ENCODE measurements at regions not wholly inside any gene's neighbourhood (a gene's known extent, or its start where the extent isn't known, plus 50 kb on each side); places are given as distances from the start of the nearest gene placed in this dataset.
"Not testable (repeated sequence)": the region's sequence is repeated elsewhere in the genome, so short reads cannot be mapped to it uniquely, and the experiment has no call there.

GRCh38 chr4:118474771-118475170 is 122.0 kb upstream of the PRSS12 start:
- not testable (repeated sequence) for TF ChIP-seq CTCF (IDR thresholded peaks at IDR 0.05; ENCODE audit: borderline replicate concordance, extremely low read depth, low read length, poor library complexity, severe bottlenecking); EZH2 (IDR thresholded peaks at IDR 0.05; ENCODE audit: borderline replicate concordance, low read depth, low read length, severe bottlenecking)
